ENCODE measurements at regions not wholly inside any gene's neighbourhood (a gene's known extent, or its start where the extent isn't known, plus 50 kb on each side); places are given as distances from the start of the nearest gene placed in this dataset.

GRCh38 chr18:79579807-79580497, 99.7 kb upstream of the CTDP1 start:
- no peak overlapping the region for H2AFZ ChIP-seq (ENCODE audit: low read depth, low read length, poor library complexity, severe bottlenecking)
- CTCF ChIA-PET: interaction anchor here (0.6 kb wide), 1 partner anchor 48 kb away, joined by 5 read pairs; no protein-coding TSS in a partner anchor

More at GRCh38 chr18:79579807-79580497, 99.7 kb upstream of the CTDP1 start:
- TF ChIP-seq CEBPB (IDR thresholded peaks at IDR 0.05; ENCODE audit: low read depth) (no peak), ZBTB33 (IDR thresholded peaks at IDR 0.05; ENCODE audit: extremely low read depth, insufficient replicate concordance, low read length) (no peak), YY1 (IDR thresholded peaks at IDR 0.05; ENCODE audit: extremely low read depth, insufficient replicate concordance, low read depth, low read length) (no peak), SP1 (IDR thresholded peaks at IDR 0.05; ENCODE audit: low read depth) (no peak), ZNF274 (IDR thresholded peaks at IDR 0.05; ENCODE audit: low read depth, low read length) (no peak), ELF1 (IDR thresholded peaks at IDR 0.05; ENCODE audit: borderline replicate concordance, low read depth) (no peak), SIN3A (IDR thresholded peaks at IDR 0.05; ENCODE audit: low read depth) (no peak), ZFX (IDR thresholded peaks at IDR 0.05) (no peak), POLR2AphosphoS5 (IDR thresholded peaks at IDR 0.05; ENCODE audit: low read depth, low read length) (no peak), REST (IDR thresholded peaks at IDR 0.05; ENCODE audit: low read depth) (no peak), EGR1 (IDR thresholded peaks at IDR 0.05; ENCODE audit: low read depth) (no peak), RAD21 (IDR thresholded peaks at IDR 0.05; ENCODE audit: low read depth) (no peak), SRF (IDR thresholded peaks at IDR 0.05; ENCODE audit: low read depth) (no peak), JUND (IDR thresholded peaks at IDR 0.05) (no peak), MAX (IDR thresholded peaks at IDR 0.05) (no peak), EZH2 (IDR thresholded peaks at IDR 0.05) (no peak), EZH2phosphoT487 (IDR thresholded peaks at IDR 0.05; ENCODE audit: borderline replicate concordance) (no peak), FOSL1 (IDR thresholded peaks at IDR 0.05; ENCODE audit: low read depth) (no peak)
- Histone ChIP-seq H3K4me2 (ENCODE audit: low read length) (no peak overlapping the region), H3K9ac (ENCODE audit: low read length) (no peak overlapping the region), H4K20me1 (ENCODE audit: insufficient read depth) (no peaks in the 10 kb centered on the region), H3K27ac (ENCODE audit: low read depth, low read length) (no peak overlapping the region), H3K27me3 (ENCODE audit: insufficient read depth, low read length) (no peaks in the 10 kb centered on the region), H3K36me3 (ENCODE audit: control insufficient read depth in 1 of 2, insufficient read depth in 2 of 2, low read length in 2 of 2) (no peaks in the 10 kb centered on the region), H3K79me2 (ENCODE audit: insufficient read depth, low read length) (no peaks in the 10 kb centered on the region), H3K4me1 (ENCODE audit: control insufficient read depth in 1 of 2, insufficient read depth in 2 of 2, low read length in 2 of 2) (peaks cover 0 to 10% of the 10 kb centered on the region in 2 experiments; a peak in 2 of 4 replicates), H3K4me3 (replicated peaks in 1 of 2; ENCODE audit: low read depth in 1 of 2, low read length in 2 of 2) (no peak overlapping the region), H3K9me2 (ENCODE audit: insufficient read depth) (no peaks in the 10 kb centered on the region), H3K9me3 (ENCODE audit: control insufficient read depth in 1 of 2, insufficient read depth in 1 of 2, low read depth in 1 of 2, low read length in 2 of 2) (no peaks in the 10 kb centered on the region; a peak in 1 of 4 replicates)
- ChIA-PET RAD21 (ENCODE audit: low non-redundant PET in 1 of 2, low total read pairs in 2 of 2, uncharacterized antibody in 2 of 2, unreplicated experiment in 2 of 2) (no interaction called here), POLR2A (no interaction called here)
- no peak for DNase-seq (ENCODE audit: low read depth, low spot score)
- intact Hi-C loops (cut with micrococcal nuclease): no loop called here
- ATAC-seq: no peak
- BruUV-seq (replicated peaks): no TSS peak
